H9 (cell line): ENCODE measurements at regions not wholly inside any gene's neighbourhood (a gene's known extent, or its start where the extent isn't known, plus 50 kb on each side); places are given as distances from the start of the nearest gene placed in this dataset.

Experiments used
- DNase-seq: peaks from one replicate; pipeline ENCODE4 v3.0.0-alpha.2; 2017
- H2AFZ ChIP-seq: one replicate; pipeline ENCODE4 v1.6.1; 2013; ENCODE audit warnings: mild to moderate bottlenecking, low read length, control low read depth, moderate library complexity
- H2AK5ac ChIP-seq: 2 replicates; pipeline ENCODE4 v1.6.1; 2013; ENCODE audit warnings: low read length, control low read depth, mixed read lengths; ENCODE audit not compliant: insufficient read length
- H2BK120ac ChIP-seq: one replicate; pipeline ENCODE4 v1.6.1; 2013; ENCODE audit warnings: low read depth, mild to moderate bottlenecking, low read length, control low read depth, inconsistent platforms; ENCODE audit not compliant: poor library complexity, severe bottlenecking
- H2BK12ac ChIP-seq: 2 replicates; pipeline ENCODE4 v1.6.1; 2013; ENCODE audit warnings: low read length, control low read depth, mixed read lengths, low read depth; ENCODE audit not compliant: insufficient read length
- H2BK15ac ChIP-seq: 2 replicates; pipeline ENCODE4 v1.6.1; 2013; ENCODE audit warnings: low read depth, low read length, control low read depth
- H2BK20ac ChIP-seq: one replicate; pipeline ENCODE4 v1.6.1; 2013; ENCODE audit warnings: low read depth, mild to moderate bottlenecking, low read length, control low read depth, inconsistent platforms; ENCODE audit not compliant: poor library complexity, severe bottlenecking
- H2BK5ac ChIP-seq: 2 replicates; pipeline ENCODE4 v1.6.1; 2013; ENCODE audit warnings: low read length, control low read depth, mixed read lengths; ENCODE audit not compliant: insufficient read length
- H3K14ac ChIP-seq: 2 replicates; pipeline ENCODE4 v1.6.1; 2013; ENCODE audit warnings: low read length, control low read depth; ENCODE audit not compliant: insufficient read depth
- H3K18ac ChIP-seq: 2 replicates; pipeline ENCODE4 v1.6.1; 2013; ENCODE audit warnings: low read depth, mild to moderate bottlenecking, mixed read lengths, low read length, control low read depth; ENCODE audit not compliant: insufficient read length
- H3K23ac ChIP-seq: 2 replicates; pipeline ENCODE4 v1.6.1; 2013; ENCODE audit warnings: low read length, control low read depth, mixed read lengths, low read depth; ENCODE audit not compliant: insufficient read length
- H3K23me2 ChIP-seq: 2 replicates; pipeline ENCODE4 v1.6.1; 2013; ENCODE audit warnings: low read depth, mild to moderate bottlenecking, mixed read lengths, low read length, control low read depth; ENCODE audit not compliant: insufficient read length, poor library complexity, severe bottlenecking
- H3K27ac ChIP-seq: 2 replicates; pipeline ENCODE4 v1.5.1; 2013; ENCODE audit warnings: low read length, control low read depth, mixed read lengths, low read depth; ENCODE audit not compliant: insufficient read length
- H3K27me3 ChIP-seq: 2 replicates; pipeline ENCODE4 v1.6.1; 2013; ENCODE audit warnings: low read length, control low read depth, inconsistent platforms; ENCODE audit not compliant: insufficient read depth
- H3K4ac ChIP-seq: 2 replicates; pipeline ENCODE4 v1.6.1; 2013; ENCODE audit warnings: low read depth, mild to moderate bottlenecking, control low read depth, inconsistent platforms, low read length, moderate library complexity
- H3K4me1 ChIP-seq: 2 replicates; pipeline ENCODE4 v1.6.1; 2013; ENCODE audit warnings: low read length, control low read depth, inconsistent platforms; ENCODE audit not compliant: insufficient read depth
- H3K4me2 ChIP-seq: 2 replicates; pipeline ENCODE4 v1.6.1; 2013; ENCODE audit warnings: low read length, control low read depth, mixed read lengths; ENCODE audit not compliant: insufficient read length, insufficient read depth
- H3K56ac ChIP-seq: 2 replicates; pipeline ENCODE4 v1.6.1; 2013; ENCODE audit warnings: low read depth, mild to moderate bottlenecking, mixed read lengths, low read length, control low read depth; ENCODE audit not compliant: insufficient read length
- H3K79me1 ChIP-seq: 2 replicates; pipeline ENCODE4 v1.6.1; 2013; ENCODE audit warnings: low read depth, mild to moderate bottlenecking, moderate library complexity, low read length, control low read depth, inconsistent platforms; ENCODE audit not compliant: insufficient read depth, poor library complexity, severe bottlenecking
- H3K79me2 ChIP-seq: 2 replicates; pipeline ENCODE4 v1.6.1; 2013; ENCODE audit warnings: low read length, control low read depth, inconsistent platforms; ENCODE audit not compliant: insufficient read depth
- H3K9ac ChIP-seq: 2 replicates; pipeline ENCODE4 v1.6.1; 2013; ENCODE audit warnings: low read length, control low read depth, mixed read lengths; ENCODE audit not compliant: insufficient read length; ENCODE audit errors: extremely low read depth
- H3K9me3 ChIP-seq: one replicate; pipeline ENCODE4 v1.6.1; 2013; ENCODE audit warnings: low read depth, low read length, inconsistent platforms; ENCODE audit not compliant: control insufficient read depth
- H3T11ph ChIP-seq: one replicate; pipeline ENCODE4 v1.6.1; 2013; ENCODE audit warnings: mild to moderate bottlenecking, low read length, control low read depth, inconsistent platforms
- H4K20me1 ChIP-seq: one replicate; pipeline ENCODE4 v1.6.1; 2013; ENCODE audit not compliant: control insufficient read depth, insufficient read length, insufficient read depth
- H4K5ac ChIP-seq: 2 replicates; pipeline ENCODE4 v1.6.1; 2013; ENCODE audit warnings: low read depth, mild to moderate bottlenecking, mixed read lengths, low read length, control low read depth; ENCODE audit not compliant: insufficient read length
- H4K8ac ChIP-seq: replicated peaks from 2 replicates; pipeline ENCODE4 v1.6.1; 2013; ENCODE audit warnings: low read length, control low read depth, mixed read lengths, low read depth; ENCODE audit not compliant: insufficient read length
- H4K91ac ChIP-seq: 2 replicates; pipeline ENCODE4 v1.6.1; 2013; ENCODE audit warnings: low read depth, mild to moderate bottlenecking, moderate library complexity, mixed read lengths, low read length, control low read depth; ENCODE audit not compliant: insufficient read length
- H3K27ac Mint-ChIP-seq, 3 experiments: 2 replicates in 2 of 3; 3 replicates in 1 of 3; pipeline ENCODE4 v1.8.0; 2020 to 2021; ENCODE audit warnings: mixed read lengths in 3 of 3, mild to moderate bottlenecking in 1 of 3, moderate library complexity in 1 of 3
- H3K27me3 Mint-ChIP-seq: 2 replicates; pipeline ENCODE4 v1.8.0; 2021; ENCODE audit warnings: low read depth, mild to moderate bottlenecking, moderate library complexity, mixed read lengths
- H3K36me3 Mint-ChIP-seq, 3 experiments: 2 replicates in 2 of 3; 3 replicates in 1 of 3; pipeline ENCODE4 v1.8.0; 2020 to 2021; ENCODE audit warnings: low read depth in 3 of 3, mixed read lengths in 3 of 3; ENCODE audit not compliant: insufficient read depth in 1 of 3
- H3K4me1 Mint-ChIP-seq, 2 experiments: 2 replicates each; pipeline ENCODE4 v1.8.0; 2020; ENCODE audit warnings: mixed read lengths in 2 of 2
- H3K4me3 Mint-ChIP-seq, 2 experiments: 2 replicates in 1 of 2; 3 replicates in 1 of 2; pipeline ENCODE4 v1.8.0; 2020 to 2021; ENCODE audit warnings: mild to moderate bottlenecking in 2 of 2, mixed read lengths in 2 of 2, moderate library complexity in 1 of 2
- H3K9me3 Mint-ChIP-seq, 2 experiments: 2 replicates in 1 of 2; 3 replicates in 1 of 2; pipeline ENCODE4 v1.8.0; 2020; ENCODE audit warnings: mild to moderate bottlenecking in 2 of 2, mixed read lengths in 2 of 2, moderate library complexity in 1 of 2
- CTCF ChIP-seq: fragments of 200-600 bp; sonication (generic); conservative IDR thresholded peaks from 3 replicates; pipeline ENCODE4 v1.8.0; 2021; ENCODE audit warnings: antibody characterized with exemption, mild to moderate bottlenecking
- WGBS: extraction: QIAGEN DNeasy Blood & Tissue Kit; methylation state at CpG from one replicate; pipeline ENCODE4 v1.1.7; 2013; ENCODE audit warnings: missing lambda C conversion rate, low lambda C conversion rate, mixed read lengths; ENCODE audit not compliant: insufficient read length; ENCODE audit errors: extremely low coverage; 5-methylcytosine and 5-hydroxymethylcytosine counted together

- H2BK120ac ChIP-seq, result no peak overlapping the region
- Mint-ChIP-seq H3K9me3 (no peaks in the 10 kb centered on the region), H3K27ac (no peak overlapping the region; a peak in 1 of 7 replicates), H3K4me3 (no peak overlapping the region), H3K4me1 (peaks cover 0 to 4% of the 10 kb centered on the region in 2 experiments; a peak in 2 of 4 replicates), H3K27me3 (no peaks in the 10 kb centered on the region), H3K36me3 (peaks cover 0 to 3% (median 0%) of the 10 kb centered on the region in 3 experiments; a peak in 3 of 7 replicates)
- no CpG with 5 or more reads among the region's 7 CpGs for WGBS
- H4K8ac ChIP-seq, result no peak overlapping the region
- no peak overlapping the region for H3K4me2 ChIP-seq
- H3K27ac ChIP-seq, result no peak overlapping the region
- H3T11ph ChIP-seq, result no peak overlapping the region
- no peak overlapping the region for H2AFZ ChIP-seq
- no peaks in the 10 kb centered on the region for H3K4me1 ChIP-seq
- H3K56ac ChIP-seq, result no peak overlapping the region
- no peaks in the 10 kb centered on the region for H3K9me3 ChIP-seq
- no peak overlapping the region for H2AK5ac ChIP-seq
- DNase-seq, result no peak
- H4K91ac ChIP-seq, result no peak overlapping the region
- no peaks in the 10 kb centered on the region for H3K79me1 ChIP-seq
- H4K20me1 ChIP-seq, result no peaks in the 10 kb centered on the region
- H2BK5ac ChIP-seq, result no peak overlapping the region
- no peak overlapping the region for H3K9ac ChIP-seq
- H3K18ac ChIP-seq, result no peak overlapping the region
- no peak overlapping the region for H3K23ac ChIP-seq
- no peaks in the 10 kb centered on the region for H3K79me2 ChIP-seq
- no peak overlapping the region for H2BK12ac ChIP-seq
- no peaks in the 10 kb centered on the region for H3K27me3 ChIP-seq
- H3K23me2 ChIP-seq, result no peaks in the 10 kb centered on the region
- H2BK15ac ChIP-seq, result no peak overlapping the region
- H2BK20ac ChIP-seq, result no peak overlapping the region
- TF ChIP-seq CTCF, result no peak
- no peak overlapping the region for H4K5ac ChIP-seq
- H3K14ac ChIP-seq, result no peak overlapping the region
- no peak overlapping the region for H3K4ac ChIP-seq
Measured at GRCh38 chr2:12507295-12507694, 209.4 kb upstream of the TRIB2 start.
